ENCODE measurements at regions not wholly inside any gene's neighbourhood (a gene's known extent, or its start where the extent isn't known, plus 50 kb on each side); places are given as distances from the start of the nearest gene placed in this dataset.
"Not testable (repeated sequence)": the region's sequence is repeated elsewhere in the genome, so short reads cannot be mapped to it uniquely, and the experiment has no call there.

GRCh38 chr20:29741894-29742698, 1515.4 kb upstream of the DEFB115 start:
- DNase-seq (ENCODE audit: low read depth) = no peak
- TF ChIP-seq CTCF (IDR thresholded peaks at IDR 0.05; ENCODE audit: insufficient read depth, low read depth, low read length, missing control alignments) = no peak
- no peak overlapping the region for H3K4me3 ChIP-seq (ENCODE audit: low read length)

- no peak overlapping the region for H3K4me3 ChIP-seq (ENCODE audit: low read length)
- no peak for DNase-seq (ENCODE audit: low read depth)
- no peak for TF ChIP-seq CTCF (IDR thresholded peaks at IDR 0.05; ENCODE audit: insufficient read depth, low read depth, low read length, missing control alignments)
Observed at GRCh38 chr20:29742699-29743100, 1514.8 kb upstream of the DEFB115 start.

GRCh38 chr20:29743101-29743931, 1514.1 kb upstream of the DEFB115 start:
- no peak overlapping the region for H3K4me3 ChIP-seq (ENCODE audit: low read length)
- TF ChIP-seq CTCF (IDR thresholded peaks at IDR 0.05; ENCODE audit: insufficient read depth, low read depth, low read length, missing control alignments) = no peak
- DNase-seq (ENCODE audit: low read depth) = no peak

- TF ChIP-seq CTCF (IDR thresholded peaks at IDR 0.05; ENCODE audit: insufficient read depth, low read depth, low read length, missing control alignments) = no peak
Observed at GRCh38 chr20:29744071-29744470, 1513.4 kb upstream of the DEFB115 start.

GRCh38 chr20:29745534-29746245, 1511.8 kb upstream of the DEFB115 start:
- H3K4me3 ChIP-seq (ENCODE audit: low read length); DNase-seq (ENCODE audit: low read depth): not testable (repeated sequence)

More at GRCh38 chr20:29744071-29744470, 1513.4 kb upstream of the DEFB115 start:
- H3K4me3 ChIP-seq (ENCODE audit: low read length) = no peak overlapping the region
- no peak for DNase-seq (ENCODE audit: low read depth)

GRCh38 chr20:29750268-29750899, 1507.1 kb upstream of the DEFB115 start:
- DNase-seq (ENCODE audit: low read depth) = no peak
- no peak for TF ChIP-seq CTCF (IDR thresholded peaks at IDR 0.05; ENCODE audit: insufficient read depth, low read depth, low read length, missing control alignments)
- no peak overlapping the region for H3K4me3 ChIP-seq (ENCODE audit: low read length)

GRCh38 chr20:29752644-29753425, 1504.6 kb upstream of the DEFB115 start:
- not testable (repeated sequence) for H3K4me3 ChIP-seq (ENCODE audit: low read length); DNase-seq (ENCODE audit: low read depth)

GRCh38 chr20:29753426-29753746, 1504.1 kb upstream of the DEFB115 start:
- H3K4me3 ChIP-seq (ENCODE audit: low read length); DNase-seq (ENCODE audit: low read depth): not testable (repeated sequence)

GRCh38 chr20:29753879-29754278, 1503.6 kb upstream of the DEFB115 start:
- H3K4me3 ChIP-seq (ENCODE audit: low read length); DNase-seq (ENCODE audit: low read depth): not testable (repeated sequence)

- DNase-seq (ENCODE audit: low read depth) = not testable (repeated sequence)
Observed at GRCh38 chr20:29755854-29756498, 1501.5 kb upstream of the DEFB115 start.

More at GRCh38 chr20:29755854-29756498, 1501.5 kb upstream of the DEFB115 start:
- not testable (repeated sequence) for H3K4me3 ChIP-seq (ENCODE audit: low read length)

Measured in epithelial cell of esophagus (primary cell).